ENCODE measurements at regions not wholly inside any gene's neighbourhood (a gene's known extent, or its start where the extent isn't known, plus 50 kb on each side); places are given as distances from the start of the nearest gene placed in this dataset.
"Not testable (repeated sequence)": the region's sequence is repeated elsewhere in the genome, so short reads cannot be mapped to it uniquely, and the experiment has no call there.

DNA sequence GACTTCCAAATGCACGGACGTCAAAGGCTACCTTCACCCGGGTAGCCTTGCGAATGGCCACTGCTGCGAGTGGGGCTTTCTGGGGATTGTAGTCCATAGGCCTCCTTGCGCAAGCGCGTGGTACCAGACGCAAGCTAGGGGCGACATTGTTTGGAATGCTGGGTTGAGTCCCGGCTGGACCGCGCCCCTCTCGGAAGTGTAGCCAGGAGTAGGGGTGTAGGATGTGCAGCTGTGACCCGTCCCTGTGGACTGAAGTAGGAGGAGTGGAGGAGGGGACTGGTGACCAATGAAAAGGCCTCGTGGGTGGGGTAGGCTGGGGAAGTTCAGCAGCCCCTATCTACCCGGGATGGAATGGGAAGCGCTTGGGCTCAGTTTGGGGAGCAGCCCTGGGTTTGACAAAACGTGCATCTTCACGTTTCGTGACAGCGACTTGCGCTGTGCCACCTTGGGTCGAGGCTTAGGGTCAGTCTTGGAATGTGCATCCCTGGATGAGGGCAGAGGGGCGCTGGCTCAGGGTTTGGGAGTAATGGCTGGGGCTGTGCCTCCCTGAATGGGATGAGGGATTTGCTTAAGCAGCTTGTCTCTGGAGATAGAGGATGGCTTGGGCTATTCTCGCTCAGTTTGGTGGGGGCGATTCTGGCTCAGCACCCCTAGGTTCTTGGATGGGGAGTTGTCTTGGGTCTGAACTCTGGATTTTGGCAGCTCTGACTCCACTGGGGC lies 111.8 kb upstream of the GPR39 start:
- TF ChIP-seq, protein P1, sequence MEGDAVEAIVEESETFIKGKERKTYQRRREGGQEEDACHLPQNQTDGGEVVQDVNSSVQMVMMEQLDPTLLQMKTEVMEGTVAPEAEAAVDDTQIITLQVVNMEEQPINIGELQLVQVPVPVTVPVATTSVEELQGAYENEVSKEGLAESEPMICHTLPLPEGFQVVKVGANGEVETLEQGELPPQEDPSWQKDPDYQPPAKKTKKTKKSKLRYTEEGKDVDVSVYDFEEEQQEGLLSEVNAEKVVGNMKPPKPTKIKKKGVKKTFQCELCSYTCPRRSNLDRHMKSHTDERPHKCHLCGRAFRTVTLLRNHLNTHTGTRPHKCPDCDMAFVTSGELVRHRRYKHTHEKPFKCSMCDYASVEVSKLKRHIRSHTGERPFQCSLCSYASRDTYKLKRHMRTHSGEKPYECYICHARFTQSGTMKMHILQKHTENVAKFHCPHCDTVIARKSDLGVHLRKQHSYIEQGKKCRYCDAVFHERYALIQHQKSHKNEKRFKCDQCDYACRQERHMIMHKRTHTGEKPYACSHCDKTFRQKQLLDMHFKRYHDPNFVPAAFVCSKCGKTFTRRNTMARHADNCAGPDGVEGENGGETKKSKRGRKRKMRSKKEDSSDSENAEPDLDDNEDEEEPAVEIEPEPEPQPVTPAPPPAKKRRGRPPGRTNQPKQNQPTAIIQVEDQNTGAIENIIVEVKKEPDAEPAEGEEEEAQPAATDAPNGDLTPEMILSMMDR (IDR thresholded peaks at IDR 0.05): peak in 1 of 6 experiments; percentile 19
- not testable (repeated sequence) for TF ChIP-seq POLR2A (IDR thresholded peaks at IDR 0.05)
